ENCODE measurements at regions not wholly inside any gene's neighbourhood (a gene's known extent, or its start where the extent isn't known, plus 50 kb on each side); places are given as distances from the start of the nearest gene placed in this dataset.
A peak's percentile ranks its signal among the peaks of the same experiment; 100 is the strongest.

GRCh38 chr10:34908481-34908880 lies 93.4 kb upstream of the PARD3 start:
- DNase-seq (ENCODE audit: low read depth) = no peak
- TF ChIP-seq CTCF (conservative IDR thresholded peaks at IDR 0.05; ENCODE audit: low read depth, low read length) = no peak
- H3K4me3 ChIP-seq (ENCODE audit: low read depth, low read length) = no peak overlapping the region

GRCh38 chr10:34907743-34908430 lies 92.8 kb upstream of the PARD3 start:
- no peak overlapping the region for H3K4me3 ChIP-seq (ENCODE audit: low read depth, low read length)
- no peak for TF ChIP-seq CTCF (conservative IDR thresholded peaks at IDR 0.05; ENCODE audit: low read depth, low read length)
- DNase-seq (ENCODE audit: low read depth) = no peak

GRCh38 chr10:34906067-34906965 lies 91.2 kb upstream of the PARD3 start:
- H3K4me3 ChIP-seq (ENCODE audit: low read depth, low read length) = peak overlapping the region; percentile 43
- no peak for TF ChIP-seq CTCF (conservative IDR thresholded peaks at IDR 0.05; ENCODE audit: low read depth, low read length)
- peak; percentile 27 for DNase-seq (ENCODE audit: low read depth)

- H3K4me3 ChIP-seq (ENCODE audit: low read depth, low read length) = no peak overlapping the region
- no peak for DNase-seq (ENCODE audit: low read depth)
- no peak for TF ChIP-seq CTCF (conservative IDR thresholded peaks at IDR 0.05; ENCODE audit: low read depth, low read length)
Observed at GRCh38 chr10:34905200-34905927, 90.3 kb upstream of the PARD3 start.

GRCh38 chr10:34904191-34904590 lies 89.1 kb upstream of the PARD3 start:
- DNase-seq (ENCODE audit: low read depth) = no peak
- TF ChIP-seq CTCF (conservative IDR thresholded peaks at IDR 0.05; ENCODE audit: low read depth, low read length) = no peak
- no peak overlapping the region for H3K4me3 ChIP-seq (ENCODE audit: low read depth, low read length)

- DNase-seq (ENCODE audit: low read depth) = no peak
- no peak for TF ChIP-seq CTCF (conservative IDR thresholded peaks at IDR 0.05; ENCODE audit: low read depth, low read length)
Observed at GRCh38 chr10:34899161-34899560, 84.1 kb upstream of the PARD3 start.

More at GRCh38 chr10:34899161-34899560, 84.1 kb upstream of the PARD3 start:
- no peak overlapping the region for H3K4me3 ChIP-seq (ENCODE audit: low read depth, low read length)
